SU-DHL-6 (cell line): ENCODE measurements at regions not wholly inside any gene's neighbourhood (a gene's known extent, or its start where the extent isn't known, plus 50 kb on each side); places are given as distances from the start of the nearest gene placed in this dataset.

Source experiments
- CTCF ChIP-seq: fragments of 200-600 bp; sonication (generic); IDR thresholded peaks from one replicate; pipeline ENCODE4 v1.5.1; 2017; ENCODE audit warnings: antibody characterized with exemption, mild to moderate bottlenecking, low read length, moderate library complexity; ENCODE audit not compliant: insufficient read depth, poor library complexity, severe bottlenecking
- EZH2phosphoT487 ChIP-seq: fragments of 200-600 bp; sonication (generic), shearing (Covaris generic); conservative IDR thresholded peaks from 2 replicates; pipeline ENCODE4 v1.6.1; 2018; ENCODE audit warnings: mild to moderate bottlenecking, antibody characterized with exemption, low read length, moderate library complexity, mixed read lengths

GRCh38 chr17:12554251-12554650 lies 111.4 kb upstream of the MYOCD start:
- TF ChIP-seq CTCF, result no peak
- no peak for TF ChIP-seq EZH2phosphoT487
